ENCODE measurements at regions not wholly inside any gene's neighbourhood (a gene's known extent, or its start where the extent isn't known, plus 50 kb on each side); places are given as distances from the start of the nearest gene placed in this dataset.
A peak's percentile ranks its signal among the peaks of the same experiment; 100 is the strongest.

GRCh38 chr5:91670122-91670521, 287.0 kb upstream of the ARRDC3 start:
- Histone ChIP-seq H3K27ac (peak overlapping the region in 4 of 10 donors; percentile 19 to 48 (median 31)), H3K4me1 (peaks cover 0 to 4% (median 0%) of the 10 kb centered on the region in 9 donors), H3K4me3 (no peak overlapping the region), H3K36me3 (no peaks in the 10 kb centered on the region), H3K27me3 (no peaks in the 10 kb centered on the region), H3K9me3 (no peaks in the 10 kb centered on the region)
- no peak for DNase-seq
- WGBS, 2 donors: 76% methylated on average over 2 of the region's 2 CpGs
- TF ChIP-seq CTCF (IDR thresholded peaks at IDR 0.05): no peak
- no peak for ATAC-seq
- intact Hi-C loops (cut with DNase I): no loop called here

- no peak overlapping the region for H3K4me3 ChIP-seq
- WGBS, 2 donors: 86 to 87% methylated on average over 3 of the region's 3 CpGs
- intact Hi-C loops (cut with DNase I): no loop called here
- ATAC-seq (no peak), DNase-seq (no peak)
- no peak overlapping the region for H3K27ac ChIP-seq
- H3K36me3 ChIP-seq: no peaks in the 10 kb centered on the region
- H3K27me3 ChIP-seq: no peaks in the 10 kb centered on the region
- H3K4me1 ChIP-seq: peaks cover 0 to 4% (median 0%) of the 10 kb centered on the region in 9 donors
- no peaks in the 10 kb centered on the region for H3K9me3 ChIP-seq
- no peak for TF ChIP-seq CTCF (IDR thresholded peaks at IDR 0.05)
Observed at GRCh38 chr5:91668261-91668660, 285.1 kb upstream of the ARRDC3 start.

GRCh38 chr5:91652678-91653077, 269.6 kb upstream of the ARRDC3 start:
- ATAC-seq: no peak
- no peak overlapping the region for H3K4me3 ChIP-seq
- no peaks in the 10 kb centered on the region for H3K36me3 ChIP-seq
- H3K4me1 ChIP-seq: no peaks in the 10 kb centered on the region
- no peak for TF ChIP-seq CTCF (IDR thresholded peaks at IDR 0.05)
- no peaks in the 10 kb centered on the region for H3K27me3 ChIP-seq
- DNase-seq: no peak
- H3K27ac ChIP-seq: no peak overlapping the region
- intact Hi-C loops (cut with DNase I): no loop called here
- H3K9me3 ChIP-seq: peaks cover 0 to 64% (median 23%) of the 10 kb centered on the region in 11 donors

GRCh38 chr5:91651704-91652103, 268.6 kb upstream of the ARRDC3 start:
- intact Hi-C loops (cut with DNase I): no loop called here
- H3K36me3 ChIP-seq: no peaks in the 10 kb centered on the region

More at GRCh38 chr5:91651704-91652103, 268.6 kb upstream of the ARRDC3 start:
- no peaks in the 10 kb centered on the region for H3K27me3 ChIP-seq
- ATAC-seq: peak in 2 of 8 donors; percentile 25 to 38
- no peaks in the 10 kb centered on the region for H3K4me1 ChIP-seq
- peak in 1 of 2 donors; percentile 8 for DNase-seq
- no peak for TF ChIP-seq CTCF (IDR thresholded peaks at IDR 0.05)
- H3K27ac ChIP-seq: no peak overlapping the region
- H3K9me3 ChIP-seq: peaks cover 0 to 54% (median 13%) of the 10 kb centered on the region in 11 donors
- H3K4me3 ChIP-seq: no peak overlapping the region

Data from heart right ventricle (tissue), 16 donors.